CD8-positive, alpha-beta memory T cell (primary cell): ENCODE measurements at regions not wholly inside any gene's neighbourhood (a gene's known extent, or its start where the extent isn't known, plus 50 kb on each side); places are given as distances from the start of the nearest gene placed in this dataset.

Experiments
- CTCF ChIA-PET: fragments of 350-600 bp; sonication (Branson Sonifier 250); formaldehyde crosslinking; loops from one replicate; lab custom pipeline; 2021; ENCODE audit warnings: antibody characterized with exemption; lab: Charles Lee
- POLR2A ChIA-PET: fragments of 350-600 bp; sonication (Branson Sonifier 250); formaldehyde crosslinking; loops from one replicate; lab custom pipeline; 2021; ENCODE audit warnings: antibody characterized with exemption; lab: Charles Lee
- DNase-seq, 5 donors: peaks; one replicate each; pipeline versions ENCODE4 v3.0.0 to v3.0.0-alpha.2; 2020 to 2022; ENCODE audit warnings: mixed read lengths in 1 of 5
- H3K27ac ChIP-seq: one replicate; pipeline ENCODE4 v1.7.0; 2013; ENCODE audit warnings: low read depth, mild to moderate bottlenecking, low read length, moderate library complexity
- H3K27me3 ChIP-seq: 2 replicates; pipeline ENCODE4 v1.7.0; 2013; ENCODE audit warnings: low read length, mild to moderate bottlenecking; ENCODE audit not compliant: insufficient read depth, poor library complexity, severe bottlenecking
- H3K36me3 ChIP-seq: 2 replicates; pipeline ENCODE4 v1.7.0; 2013; ENCODE audit warnings: mild to moderate bottlenecking, low read length, moderate library complexity; ENCODE audit not compliant: insufficient read depth
- H3K4me1 ChIP-seq: 2 replicates; pipeline ENCODE4 v1.7.0; 2013; ENCODE audit warnings: mild to moderate bottlenecking, low read length, moderate library complexity; ENCODE audit not compliant: insufficient read depth
- H3K4me3 ChIP-seq: 2 replicates; pipeline ENCODE4 v1.7.0; 2013; ENCODE audit warnings: mild to moderate bottlenecking, low read length
- H3K9me3 ChIP-seq: 2 replicates; pipeline ENCODE4 v1.7.0; 2013; ENCODE audit warnings: mild to moderate bottlenecking, low read length
- H3K27ac Mint-ChIP-seq, 8 donors: one replicate each; pipeline ENCODE4 v1.8.0; 2020 to 2021; ENCODE audit warnings: mixed read lengths in 8 of 8, mild to moderate bottlenecking in 6 of 8, inconsistent platforms in 3 of 8, moderate library complexity in 3 of 8
- H3K27me3 Mint-ChIP-seq, 2 donors: one replicate each; pipeline ENCODE4 v1.8.0; 2020 to 2021; ENCODE audit warnings: mixed read lengths in 2 of 2, mild to moderate bottlenecking in 1 of 2, moderate library complexity in 1 of 2
- H3K36me3 Mint-ChIP-seq, 3 donors: one replicate each; pipeline ENCODE4 v1.8.0; 2020 to 2021; ENCODE audit warnings: mixed read lengths in 3 of 3, inconsistent platforms in 1 of 3, mild to moderate bottlenecking in 1 of 3
- H3K4me1 Mint-ChIP-seq, 3 donors: one replicate each; pipeline ENCODE4 v1.8.0; 2020 to 2021; ENCODE audit warnings: mixed read lengths in 3 of 3, inconsistent platforms in 1 of 3, mild to moderate bottlenecking in 1 of 3
- H3K4me3 Mint-ChIP-seq, 7 donors: one replicate each; pipeline ENCODE4 v1.8.0; 2020 to 2021; ENCODE audit warnings: mixed read lengths in 7 of 7, mild to moderate bottlenecking in 6 of 7, moderate library complexity in 4 of 7, inconsistent platforms in 2 of 7
- H3K9me3 Mint-ChIP-seq, 5 donors: one replicate each; pipeline ENCODE4 v1.8.0; 2020 to 2022; ENCODE audit warnings: mixed read lengths in 5 of 5, mild to moderate bottlenecking in 3 of 5, moderate library complexity in 2 of 5, inconsistent platforms in 1 of 5

DNA sequence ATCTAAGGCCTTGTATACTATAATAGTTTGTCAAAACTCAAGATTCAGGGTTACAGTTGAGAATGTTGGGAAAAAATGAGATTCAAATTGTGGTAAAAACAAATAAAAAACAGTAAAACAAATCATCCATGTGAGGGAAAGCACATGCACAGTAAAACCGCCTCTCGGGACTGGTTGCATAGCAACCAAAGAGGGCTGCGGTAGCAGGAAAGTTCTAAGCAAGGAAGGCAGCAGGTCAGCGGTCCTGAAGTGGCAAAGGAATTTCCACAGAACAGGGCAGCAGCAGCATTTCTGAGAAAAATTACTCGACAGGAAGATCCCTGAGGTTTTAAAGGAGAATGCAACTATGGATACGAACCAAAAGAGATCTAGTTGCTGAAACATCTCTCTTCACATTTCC lies 93.7 kb downstream of the DYNAP start:
- H3K27me3 ChIP-seq: no peaks in the 10 kb centered on the region
- peaks cover 2 to 7% of the 10 kb centered on the region in 2 donors for H3K27me3 Mint-ChIP-seq
- H3K9me3 ChIP-seq: no peaks in the 10 kb centered on the region
- CTCF ChIA-PET: no interaction called here
- H3K4me3 ChIP-seq: no peak overlapping the region
- no peaks in the 10 kb centered on the region for H3K36me3 Mint-ChIP-seq
- no peaks in the 10 kb centered on the region for H3K4me1 ChIP-seq
- POLR2A ChIA-PET: no interaction called here
- DNase-seq: no peak
- no peak overlapping the region for H3K4me3 Mint-ChIP-seq
- no peaks in the 10 kb centered on the region for H3K9me3 Mint-ChIP-seq
- H3K36me3 ChIP-seq: no peaks in the 10 kb centered on the region
- H3K27ac ChIP-seq: no peak overlapping the region
- H3K4me1 Mint-ChIP-seq: peaks cover 0 to 2% (median 0%) of the 10 kb centered on the region in 3 donors
- H3K27ac Mint-ChIP-seq: no peak overlapping the region

DNA sequence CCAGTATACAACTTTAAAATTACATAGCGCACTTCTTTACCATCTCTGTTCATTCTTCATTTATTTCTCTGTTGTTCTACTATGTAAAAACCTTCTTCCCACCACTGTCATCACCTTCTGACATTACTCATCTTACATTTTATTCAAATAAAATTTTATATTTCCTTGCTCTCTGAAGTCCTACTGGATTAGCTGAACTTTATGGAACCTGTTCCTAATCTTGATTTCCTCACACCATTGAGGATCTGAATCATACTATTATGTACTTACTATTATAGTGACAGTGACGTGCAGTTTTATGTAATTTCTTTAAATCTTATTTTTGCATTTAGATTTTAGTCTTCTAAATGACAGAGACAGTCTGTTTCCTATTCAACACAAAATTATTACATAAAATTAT lies 98.3 kb downstream of the DYNAP start:
- Histone ChIP-seq H3K4me1 (no peaks in the 10 kb centered on the region), H3K27me3 (no peaks in the 10 kb centered on the region), H3K9me3 (no peaks in the 10 kb centered on the region), H3K36me3 (no peaks in the 10 kb centered on the region), H3K4me3 (no peak overlapping the region), H3K27ac (no peak overlapping the region)
- Mint-ChIP-seq H3K27ac (no peak overlapping the region), H3K9me3 (peaks cover 0 to 2% (median 0%) of the 10 kb centered on the region in 5 donors), H3K4me3 (no peak overlapping the region), H3K27me3 (peaks cover 2 to 4% of the 10 kb centered on the region in 2 donors), H3K4me1 (no peaks in the 10 kb centered on the region), H3K36me3 (no peaks in the 10 kb centered on the region)
- ChIA-PET CTCF (no interaction called here), POLR2A (no interaction called here)
- DNase-seq: no peak

DNA sequence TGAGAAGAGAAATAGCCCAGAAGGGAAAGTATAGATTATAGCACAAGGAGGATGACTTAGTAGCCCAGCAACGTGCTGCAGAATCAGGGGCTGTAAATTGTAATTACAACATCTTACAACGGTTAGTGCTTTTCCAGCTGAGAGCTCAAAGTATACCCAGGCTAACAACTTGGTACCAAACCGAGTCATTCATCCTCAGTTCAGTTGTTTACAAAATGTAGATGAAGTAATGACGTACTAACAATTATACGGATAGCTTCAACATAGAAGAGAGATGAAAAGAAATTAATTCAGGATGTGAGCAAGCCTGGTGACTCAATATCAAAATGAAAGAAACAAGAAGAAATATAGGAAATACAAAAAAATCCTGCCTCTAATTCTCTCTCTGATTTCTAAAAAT lies 99.2 kb downstream of the DYNAP start:
- H3K9me3 Mint-ChIP-seq: peaks cover 0 to 2% (median 0%) of the 10 kb centered on the region in 5 donors
- no peaks in the 10 kb centered on the region for H3K36me3 Mint-ChIP-seq
- ChIA-PET CTCF (no interaction called here), POLR2A (no interaction called here)
- no peaks in the 10 kb centered on the region for H3K4me1 Mint-ChIP-seq
- peaks cover 4 to 8% of the 10 kb centered on the region in 2 donors for H3K27me3 Mint-ChIP-seq
- no peak overlapping the region for H3K4me3 Mint-ChIP-seq
- DNase-seq: no peak
- H3K36me3 ChIP-seq: no peaks in the 10 kb centered on the region
- H3K27me3 ChIP-seq: no peaks in the 10 kb centered on the region
- no peak overlapping the region for H3K4me3 ChIP-seq
- no peaks in the 10 kb centered on the region for H3K4me1 ChIP-seq
- no peak overlapping the region for H3K27ac Mint-ChIP-seq
- no peaks in the 10 kb centered on the region for H3K9me3 ChIP-seq
- no peak overlapping the region for H3K27ac ChIP-seq

DNA sequence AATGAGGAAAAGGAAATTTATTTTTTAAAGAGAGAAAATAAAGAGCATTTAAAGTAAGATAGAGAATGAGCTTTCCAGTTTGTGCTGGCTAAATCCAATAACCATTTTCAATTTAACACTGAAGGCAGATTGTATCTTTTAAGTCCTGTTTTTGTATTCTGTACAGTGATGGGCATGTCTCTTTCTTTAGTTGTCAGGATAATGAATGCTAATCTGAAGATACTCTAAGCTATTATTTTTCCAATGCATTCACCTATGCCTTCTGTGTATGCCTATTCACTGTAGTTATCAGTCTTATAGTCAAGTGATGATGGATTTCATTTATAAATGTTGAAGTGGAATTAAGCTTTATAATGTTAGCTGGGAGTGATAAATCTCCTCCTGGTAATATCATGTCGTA lies 101.4 kb downstream of the DYNAP start:
- CTCF ChIA-PET: no interaction called here
- Mint-ChIP-seq H3K4me1 (no peaks in the 10 kb centered on the region), H3K27ac (no peak overlapping the region), H3K27me3 (peaks cover 5 to 11% of the 10 kb centered on the region in 2 donors), H3K36me3 (no peaks in the 10 kb centered on the region), H3K4me3 (no peak overlapping the region), H3K9me3 (peaks cover 0 to 2% (median 0%) of the 10 kb centered on the region in 5 donors)
- no peak overlapping the region for H3K27ac ChIP-seq
- no peak overlapping the region for H3K4me3 ChIP-seq
- no peaks in the 10 kb centered on the region for H3K4me1 ChIP-seq
- H3K9me3 ChIP-seq: no peaks in the 10 kb centered on the region
- H3K36me3 ChIP-seq: no peaks in the 10 kb centered on the region
- H3K27me3 ChIP-seq: no peaks in the 10 kb centered on the region
- POLR2A ChIA-PET: no interaction called here
- DNase-seq: no peak

DNA sequence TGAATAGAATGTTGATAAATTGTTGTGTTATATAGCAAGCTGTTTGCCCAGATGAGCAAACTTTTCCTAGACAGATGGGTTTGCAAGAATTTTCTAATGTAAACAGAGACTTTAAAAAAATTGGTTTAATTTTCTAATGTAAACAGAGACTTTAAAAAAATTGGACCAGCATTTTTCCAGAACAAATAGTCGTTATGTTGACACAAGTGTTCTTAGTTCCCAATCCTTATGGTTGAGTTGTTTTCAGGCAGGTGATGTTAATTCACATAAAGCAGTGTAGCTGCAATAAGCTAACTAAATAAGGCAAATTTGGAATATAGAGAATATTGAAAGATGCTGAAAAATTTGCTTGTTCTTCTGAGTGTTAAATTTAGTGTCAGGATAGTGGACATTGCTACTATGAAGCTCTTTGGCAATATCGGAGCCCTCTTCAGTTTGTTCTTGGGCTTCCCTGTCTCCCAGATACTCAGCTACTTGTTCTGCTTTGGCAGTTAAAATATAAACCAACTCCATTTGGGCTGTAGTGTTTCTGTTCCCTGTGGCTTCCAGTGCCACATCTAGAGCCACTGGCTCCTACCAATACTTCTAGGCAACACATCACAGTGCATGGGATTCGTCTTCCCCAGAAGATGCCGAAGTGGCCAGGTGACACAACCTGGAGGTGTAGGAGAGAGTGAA lies 105.7 kb downstream of the DYNAP start:
- CTCF ChIA-PET: no interaction called here
- Mint-ChIP-seq H3K4me3 (no peak overlapping the region), H3K4me1 (no peaks in the 10 kb centered on the region), H3K27ac (no peak overlapping the region), H3K36me3 (no peaks in the 10 kb centered on the region), H3K9me3 (peaks cover 0 to 2% (median 0%) of the 10 kb centered on the region in 5 donors), H3K27me3 (peaks cover 5 to 11% of the 10 kb centered on the region in 2 donors)
- Histone ChIP-seq H3K27ac (no peak overlapping the region), H3K9me3 (no peaks in the 10 kb centered on the region), H3K27me3 (no peaks in the 10 kb centered on the region), H3K4me1 (no peaks in the 10 kb centered on the region), H3K36me3 (no peaks in the 10 kb centered on the region), H3K4me3 (no peak overlapping the region)
- POLR2A ChIA-PET: no interaction called here
- no peak for DNase-seq

DNA sequence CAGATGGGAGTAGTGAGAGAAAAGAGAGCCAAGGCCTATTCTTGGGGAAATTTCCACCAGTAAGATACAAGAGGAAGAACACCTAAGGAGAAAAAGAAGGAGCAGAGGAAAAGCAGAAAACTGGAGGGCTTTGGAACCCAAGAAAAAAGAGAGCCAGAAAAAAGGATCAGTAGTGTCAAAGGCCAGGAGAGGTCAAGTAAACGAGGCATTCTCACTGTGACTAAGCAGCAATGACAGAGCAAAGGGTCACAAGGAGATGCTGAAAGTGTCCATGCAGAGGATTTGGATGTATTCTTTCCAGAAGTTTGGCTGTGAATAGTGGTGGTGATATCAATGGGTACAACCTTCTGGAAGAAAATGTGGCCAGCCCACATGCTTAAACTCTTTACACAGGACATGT lies 109.5 kb downstream of the DYNAP start:
- Mint-ChIP-seq H3K4me3 (no peak overlapping the region), H3K9me3 (no peaks in the 10 kb centered on the region), H3K27ac (no peak overlapping the region), H3K4me1 (no peaks in the 10 kb centered on the region), H3K27me3 (peaks cover 0 to 11% of the 10 kb centered on the region in 2 donors), H3K36me3 (no peaks in the 10 kb centered on the region)
- POLR2A ChIA-PET: no interaction called here
- H3K27ac ChIP-seq: no peak overlapping the region
- DNase-seq: no peak
- H3K27me3 ChIP-seq: no peaks in the 10 kb centered on the region
- H3K9me3 ChIP-seq: no peaks in the 10 kb centered on the region
- H3K4me1 ChIP-seq: no peaks in the 10 kb centered on the region
- CTCF ChIA-PET: no interaction called here
- H3K4me3 ChIP-seq: no peak overlapping the region
- H3K36me3 ChIP-seq: no peaks in the 10 kb centered on the region

DNA sequence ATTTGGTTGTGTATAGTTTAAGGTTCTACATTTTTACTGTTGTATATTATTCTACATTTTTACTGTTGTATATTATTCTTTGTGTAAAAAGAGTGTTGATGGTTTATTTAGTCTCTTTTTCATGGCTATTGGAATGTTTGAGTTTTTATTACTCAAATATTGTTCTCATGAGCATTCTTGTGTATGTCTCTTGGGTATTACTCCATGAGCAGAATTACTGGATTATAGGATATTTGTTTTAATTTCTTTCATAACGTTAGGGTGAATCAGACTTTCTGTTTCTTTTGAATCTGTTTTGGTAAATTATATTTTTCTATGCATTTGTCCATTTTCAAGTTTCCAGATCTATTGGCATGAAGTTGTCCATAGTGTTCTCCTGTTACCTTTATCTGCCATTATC lies 111.6 kb downstream of the DYNAP start:
- Mint-ChIP-seq H3K9me3 (no peaks in the 10 kb centered on the region), H3K4me1 (no peaks in the 10 kb centered on the region), H3K36me3 (peaks cover 0 to 3% (median 0%) of the 10 kb centered on the region in 3 donors), H3K27me3 (no peaks in the 10 kb centered on the region), H3K4me3 (no peak overlapping the region), H3K27ac (no peak overlapping the region)
- no peaks in the 10 kb centered on the region for H3K27me3 ChIP-seq
- no peaks in the 10 kb centered on the region for H3K9me3 ChIP-seq
- CTCF ChIA-PET: no interaction called here
- no peak for DNase-seq
- H3K4me1 ChIP-seq: no peaks in the 10 kb centered on the region
- POLR2A ChIA-PET: no interaction called here
- no peak overlapping the region for H3K4me3 ChIP-seq
- H3K27ac ChIP-seq: no peak overlapping the region
- no peaks in the 10 kb centered on the region for H3K36me3 ChIP-seq

DNA sequence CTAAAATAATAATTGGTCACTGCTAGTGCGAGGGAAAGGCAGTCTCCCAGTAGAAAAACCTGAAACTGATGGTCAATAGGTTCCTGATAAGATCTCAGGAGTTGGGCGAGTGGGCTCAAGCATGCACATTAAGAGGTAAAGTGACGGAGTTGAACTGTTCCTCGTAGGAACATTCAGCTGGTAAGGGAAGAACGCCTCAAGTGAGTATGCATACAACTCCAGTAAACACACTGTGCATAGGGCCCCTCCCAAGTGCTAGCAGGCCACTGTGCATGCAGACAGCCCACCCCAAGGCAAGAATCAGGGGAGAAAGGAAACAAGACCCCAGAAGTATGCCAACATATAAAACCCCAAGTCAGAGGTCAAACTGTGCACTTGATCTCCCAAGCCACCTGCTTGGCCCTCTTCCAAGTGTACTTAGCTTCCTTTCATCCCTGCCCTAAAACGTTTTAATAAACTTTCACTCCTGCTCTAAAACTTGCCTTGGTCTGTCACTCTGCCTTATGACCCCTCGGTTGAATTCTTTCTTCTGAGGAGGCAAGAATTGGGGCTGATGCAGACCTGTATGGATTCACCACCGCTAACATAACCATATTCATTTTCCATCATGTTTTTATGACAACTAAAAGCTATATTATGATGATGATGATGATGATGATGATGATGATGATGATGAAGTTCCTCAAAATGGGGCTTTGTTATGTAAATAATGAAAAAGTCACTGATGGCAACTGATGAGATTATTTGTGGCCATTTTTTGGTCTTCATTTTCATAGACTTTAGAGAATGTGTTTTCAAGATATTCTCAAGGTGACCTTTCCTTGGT lies 118.0 kb upstream of the RAB27B start:
- Mint-ChIP-seq H3K4me1 (peaks cover 11 to 33% (median 24%) of the 10 kb centered on the region in 3 donors), H3K4me3 (no peak overlapping the region), H3K36me3 (peaks cover 0 to 3% (median 0%) of the 10 kb centered on the region in 3 donors), H3K27me3 (peaks cover 3% of the 10 kb centered on the region in 2 donors), H3K27ac (no peak overlapping the region), H3K9me3 (peaks cover 0 to 4% (median 0%) of the 10 kb centered on the region in 5 donors)
- ChIA-PET POLR2A (no interaction called here), CTCF (no interaction called here)
- Histone ChIP-seq H3K27me3 (no peaks in the 10 kb centered on the region), H3K9me3 (no peaks in the 10 kb centered on the region), H3K4me3 (no peak overlapping the region), H3K27ac (no peak overlapping the region), H3K36me3 (no peaks in the 10 kb centered on the region), H3K4me1 (peaks cover 16% of the 10 kb centered on the region)
- DNase-seq: no peak
